ENCODE measurements at regions not wholly inside any gene's neighbourhood (a gene's known extent, or its start where the extent isn't known, plus 50 kb on each side); places are given as distances from the start of the nearest gene placed in this dataset.
"Not testable (repeated sequence)": the region's sequence is repeated elsewhere in the genome, so short reads cannot be mapped to it uniquely, and the experiment has no call there.

- no peak for DNase-seq (ENCODE audit: low read depth)
Measured at GRCh38 chr3:81859524-81859923, 98.1 kb upstream of the GBE1 start.

DNA sequence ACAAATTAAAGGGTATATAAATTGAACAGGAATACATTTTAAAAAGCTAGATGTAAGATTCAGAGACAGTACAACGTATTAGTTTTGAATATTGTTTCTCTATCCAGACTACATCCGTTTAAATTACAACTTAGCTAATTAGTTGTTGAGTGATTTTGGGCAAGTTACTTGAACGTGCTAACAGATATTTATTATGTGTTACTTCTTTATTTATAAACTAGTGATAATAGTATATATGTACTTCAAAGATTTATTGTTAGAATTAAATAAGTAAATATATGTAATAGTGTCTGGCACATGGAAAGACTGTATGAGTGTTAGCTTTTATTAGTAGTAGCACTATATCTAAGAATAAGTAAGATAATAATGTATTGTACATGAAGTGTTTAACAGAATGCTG lies 92.0 kb upstream of the GBE1 start:
- no peak for DNase-seq (ENCODE audit: low read depth)

DNA sequence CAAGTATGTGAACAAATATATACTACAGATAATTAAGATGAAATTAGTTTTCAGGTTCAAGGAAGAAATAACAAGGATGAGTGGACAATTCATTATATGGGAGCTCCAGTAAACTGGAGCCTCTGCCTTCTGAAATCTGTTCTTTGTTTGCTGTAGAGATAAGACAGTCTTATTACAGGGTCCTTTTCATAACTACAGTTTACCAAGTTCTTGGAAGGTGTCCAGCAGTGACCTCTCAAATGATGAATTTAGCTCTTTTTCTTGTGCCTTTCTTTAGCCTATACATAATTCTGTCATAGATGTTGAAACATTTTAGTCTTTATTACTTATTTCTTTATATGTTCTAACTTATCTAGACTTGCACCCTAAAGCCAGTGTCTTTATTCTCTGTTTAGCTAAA lies 89.7 kb upstream of the GBE1 start:
- DNase-seq (ENCODE audit: low read depth): peak; percentile 6

- DNase-seq (ENCODE audit: low read depth): no peak
Measured at GRCh38 chr3:81846988-81847387, 85.5 kb upstream of the GBE1 start.

GRCh38 chr3:81841540-81841939 lies 80.1 kb upstream of the GBE1 start:
- DNase-seq (ENCODE audit: low read depth): no peak

DNA sequence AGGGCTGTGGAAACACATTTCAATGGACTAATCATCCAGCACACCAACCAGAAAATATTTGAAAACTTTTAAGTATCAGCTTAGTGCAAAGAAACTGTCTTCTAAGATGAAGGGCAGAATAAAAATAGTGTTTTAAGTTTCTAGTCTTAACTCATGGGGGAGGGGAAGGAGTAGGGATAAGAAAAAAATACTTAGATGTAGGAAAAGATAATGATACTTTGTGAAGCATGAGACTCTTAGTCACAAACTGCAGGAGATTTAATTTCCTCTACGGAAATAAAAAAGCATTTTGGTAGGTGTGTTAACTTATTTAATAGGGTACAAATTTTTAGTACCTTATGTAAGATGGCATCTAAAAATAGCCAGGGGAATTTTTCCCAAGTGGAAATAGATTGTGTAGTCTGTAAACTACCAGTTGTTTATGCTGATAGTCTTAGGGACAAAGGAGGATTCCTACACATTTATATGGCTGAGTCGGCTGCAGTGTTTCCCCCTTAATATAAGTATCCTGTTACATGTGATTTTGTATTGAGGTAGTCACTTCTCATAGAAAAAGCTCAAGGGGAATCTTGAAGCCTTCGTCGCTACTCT lies 78.2 kb upstream of the GBE1 start:
- DNase-seq (ENCODE audit: low read depth): no peak

GRCh38 chr3:81838457-81838856 lies 77.0 kb upstream of the GBE1 start:
- no peak for DNase-seq (ENCODE audit: low read depth)

- no peak for DNase-seq (ENCODE audit: low read depth)
Measured at GRCh38 chr3:81837071-81837593, 75.7 kb upstream of the GBE1 start.

GRCh38 chr3:81829937-81830336 lies 68.5 kb upstream of the GBE1 start:
- DNase-seq (ENCODE audit: low read depth): no peak

- DNase-seq (ENCODE audit: low read depth): not testable (repeated sequence)
Measured at GRCh38 chr3:81829272-81829671, 67.8 kb upstream of the GBE1 start.

- no peak for DNase-seq (ENCODE audit: low read depth)
Measured at GRCh38 chr3:81823882-81824395, 62.5 kb upstream of the GBE1 start.

- no peak for DNase-seq (ENCODE audit: low read depth)
Measured at GRCh38 chr3:81823086-81823485, 61.6 kb upstream of the GBE1 start.

GRCh38 chr3:81816473-81817250 lies 55.2 kb upstream of the GBE1 start:
- no peak for DNase-seq (ENCODE audit: low read depth)

- DNase-seq (ENCODE audit: low read depth): not testable (repeated sequence)
Measured at GRCh38 chr3:81812098-81812497, 50.7 kb upstream of the GBE1 start.
